Mesothelial cell of epicardium (in vitro differentiated cells): ENCODE measurements at regions not wholly inside any gene's neighbourhood (a gene's known extent, or its start where the extent isn't known, plus 50 kb on each side); places are given as distances from the start of the nearest gene placed in this dataset.
"Not testable (repeated sequence)": the region's sequence is repeated elsewhere in the genome, so short reads cannot be mapped to it uniquely, and the experiment has no call there.

ENCODE experiments used
- DNase-seq, 2 experiments: peaks; one replicate each; pipeline ENCODE4 v3.0.0; 2021; ENCODE audit warnings: low spot score in 2 of 2; ENCODE audit not compliant: unreplicated experiment in 2 of 2
- H3K27ac Mint-ChIP-seq: 2 replicates; pipeline ENCODE4 v1.8.0; 2021; ENCODE audit warnings: mixed read lengths
- H3K27me3 Mint-ChIP-seq: 2 replicates; pipeline ENCODE4 v1.8.0; 2021; ENCODE audit warnings: low read depth, mixed read lengths
- H3K36me3 Mint-ChIP-seq: 2 replicates; pipeline ENCODE4 v1.8.0; 2021; ENCODE audit warnings: mixed read lengths
- H3K4me1 Mint-ChIP-seq: 2 replicates; pipeline ENCODE4 v1.8.0; 2021; ENCODE audit warnings: mixed read lengths
- H3K4me3 Mint-ChIP-seq: 2 replicates; pipeline ENCODE4 v1.8.0; 2021; ENCODE audit warnings: mild to moderate bottlenecking, moderate library complexity, mixed read lengths
- H3K9me3 Mint-ChIP-seq: 2 replicates; pipeline ENCODE4 v1.8.0; 2021; ENCODE audit warnings: mixed read lengths
- TF ChIP-seq, protein P1 (sequence below): fragments of 200-600 bp; sonication (generic); IDR thresholded peaks from one replicate; pipeline ENCODE4 v1.5.0; 2021; ENCODE audit warnings: antibody characterized with exemption; ENCODE audit not compliant: unreplicated experiment

DNA sequence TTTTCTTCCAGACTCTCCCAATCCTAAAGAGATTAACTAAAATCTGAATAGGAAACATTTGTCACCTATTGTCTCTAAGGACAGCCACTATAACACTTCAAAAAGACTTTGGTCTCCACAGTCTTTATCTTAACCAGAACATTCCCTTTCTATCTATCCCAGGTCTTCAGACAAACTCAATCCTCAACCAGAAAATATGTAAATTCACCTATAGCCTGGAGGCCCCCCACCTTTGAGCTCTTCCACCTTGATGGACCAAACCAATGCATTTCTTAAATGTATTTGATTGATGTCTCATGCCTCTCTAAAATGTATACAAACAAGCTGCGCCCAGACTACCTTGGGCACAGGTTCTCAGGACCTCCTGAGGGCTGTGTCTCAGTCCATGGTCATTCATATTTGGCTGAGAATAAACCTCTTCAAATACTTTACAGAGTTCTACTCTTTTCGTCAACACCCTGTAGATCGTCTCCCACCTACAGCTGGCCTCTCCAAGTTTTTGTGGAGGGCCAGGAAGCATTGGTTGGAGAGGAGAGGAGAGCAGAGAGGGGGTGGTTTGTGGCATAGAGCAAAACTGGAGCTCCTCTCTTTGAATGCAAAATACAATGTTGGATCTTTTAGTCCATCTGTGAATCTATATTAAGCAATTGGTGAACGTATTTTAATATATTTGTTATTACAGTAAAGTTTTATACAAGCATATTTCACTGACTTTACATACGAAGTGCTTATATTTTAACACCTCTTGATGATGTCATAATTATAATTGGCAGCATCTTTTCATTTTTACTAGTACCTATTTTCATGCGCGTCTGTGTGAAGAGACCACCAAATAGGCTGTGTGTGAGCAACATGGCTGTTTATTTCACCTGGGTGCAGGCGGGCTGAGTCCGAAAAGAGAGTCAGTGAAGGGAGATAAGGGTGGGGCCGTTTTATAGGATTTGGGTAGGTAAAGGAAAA, 230.7 kb upstream of the DUSP10 start:
- no peak overlapping the region for H3K27ac Mint-ChIP-seq

DNA sequence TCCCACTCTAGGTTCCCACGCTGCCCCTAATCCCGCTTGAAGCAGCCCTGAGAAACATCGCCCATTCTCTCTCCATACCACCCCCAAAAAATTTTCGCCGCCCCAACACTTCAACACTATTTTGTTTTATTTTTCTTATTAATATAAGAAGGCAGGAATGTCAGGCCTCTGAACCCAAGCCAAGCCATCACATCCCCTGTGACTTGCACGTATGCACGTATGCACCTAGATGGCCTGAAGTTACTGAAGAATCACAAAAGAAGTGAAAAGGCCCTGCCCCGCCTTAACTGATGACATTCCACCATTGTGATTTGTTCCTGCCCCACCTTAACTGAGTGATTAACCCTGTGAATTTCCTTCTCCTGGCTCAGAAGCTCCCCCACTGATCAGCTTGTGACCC, 229.1 kb upstream of the DUSP10 start:
- H3K27me3 Mint-ChIP-seq, H3K9me3 Mint-ChIP-seq, H3K27ac Mint-ChIP-seq, DNase-seq, H3K4me3 Mint-ChIP-seq, H3K4me1 Mint-ChIP-seq, H3K36me3 Mint-ChIP-seq: not testable (repeated sequence)

More for the DNA sequence above, 230.7 kb upstream of the DUSP10 start:
- DNase-seq: no peak
- no peaks in the 10 kb centered on the region for H3K36me3 Mint-ChIP-seq
- TF ChIP-seq, protein P1, sequence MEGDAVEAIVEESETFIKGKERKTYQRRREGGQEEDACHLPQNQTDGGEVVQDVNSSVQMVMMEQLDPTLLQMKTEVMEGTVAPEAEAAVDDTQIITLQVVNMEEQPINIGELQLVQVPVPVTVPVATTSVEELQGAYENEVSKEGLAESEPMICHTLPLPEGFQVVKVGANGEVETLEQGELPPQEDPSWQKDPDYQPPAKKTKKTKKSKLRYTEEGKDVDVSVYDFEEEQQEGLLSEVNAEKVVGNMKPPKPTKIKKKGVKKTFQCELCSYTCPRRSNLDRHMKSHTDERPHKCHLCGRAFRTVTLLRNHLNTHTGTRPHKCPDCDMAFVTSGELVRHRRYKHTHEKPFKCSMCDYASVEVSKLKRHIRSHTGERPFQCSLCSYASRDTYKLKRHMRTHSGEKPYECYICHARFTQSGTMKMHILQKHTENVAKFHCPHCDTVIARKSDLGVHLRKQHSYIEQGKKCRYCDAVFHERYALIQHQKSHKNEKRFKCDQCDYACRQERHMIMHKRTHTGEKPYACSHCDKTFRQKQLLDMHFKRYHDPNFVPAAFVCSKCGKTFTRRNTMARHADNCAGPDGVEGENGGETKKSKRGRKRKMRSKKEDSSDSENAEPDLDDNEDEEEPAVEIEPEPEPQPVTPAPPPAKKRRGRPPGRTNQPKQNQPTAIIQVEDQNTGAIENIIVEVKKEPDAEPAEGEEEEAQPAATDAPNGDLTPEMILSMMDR: no peak
- no peak overlapping the region for H3K4me3 Mint-ChIP-seq
- no peaks in the 10 kb centered on the region for H3K4me1 Mint-ChIP-seq
- H3K27me3 Mint-ChIP-seq: peaks cover 2% of the 10 kb centered on the region
- no peaks in the 10 kb centered on the region for H3K9me3 Mint-ChIP-seq

DNA sequence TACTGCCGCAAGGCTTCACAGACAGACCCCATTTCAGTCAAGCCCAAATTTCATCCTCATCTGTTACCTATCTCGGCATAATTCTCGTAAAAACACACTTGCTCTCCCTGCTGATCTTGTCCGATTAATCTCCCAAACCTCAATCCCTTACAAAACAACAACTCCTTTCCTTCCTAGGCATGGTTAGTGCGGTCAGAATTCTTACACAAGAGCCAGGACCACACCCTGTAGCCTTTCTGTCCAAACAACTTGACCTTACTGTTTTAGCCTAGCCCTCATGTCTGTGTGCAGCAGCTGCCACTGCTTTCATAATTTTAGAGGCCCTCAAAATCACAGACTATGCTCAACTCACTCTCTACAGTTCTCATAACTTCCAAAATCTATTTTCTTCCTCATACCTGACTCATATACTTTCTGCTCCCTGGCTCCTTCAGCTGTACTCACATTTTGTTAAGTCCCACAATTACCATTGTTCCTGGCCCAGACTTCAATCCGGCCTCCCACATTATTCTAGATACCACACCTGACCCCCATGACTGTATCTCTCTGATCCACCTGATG, 227.5 kb upstream of the DUSP10 start:
- H3K4me3 Mint-ChIP-seq, H3K4me1 Mint-ChIP-seq, DNase-seq, H3K27me3 Mint-ChIP-seq, H3K9me3 Mint-ChIP-seq, H3K27ac Mint-ChIP-seq, H3K36me3 Mint-ChIP-seq: not testable (repeated sequence)

DNA sequence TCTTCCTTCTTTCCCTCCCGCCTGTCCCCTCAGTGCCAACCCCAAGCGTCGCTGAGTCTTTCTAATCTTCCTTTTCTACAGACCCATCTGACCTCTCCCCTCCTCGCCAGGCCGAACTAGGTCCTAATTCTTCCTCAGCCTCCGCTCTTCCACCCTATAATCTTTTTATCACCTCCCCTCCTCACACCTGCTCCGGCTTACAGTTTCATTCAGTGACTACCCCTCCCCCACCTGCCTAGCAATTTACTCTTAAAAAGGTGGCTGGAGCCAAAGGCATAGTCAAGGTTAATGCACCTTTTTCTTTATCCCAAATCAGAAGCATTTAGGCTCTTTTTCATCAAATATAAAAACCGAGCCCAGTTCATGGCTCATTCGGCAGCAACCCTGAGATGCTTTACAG, 225.6 kb upstream of the DUSP10 start:
- H3K4me3 Mint-ChIP-seq, H3K27me3 Mint-ChIP-seq, H3K27ac Mint-ChIP-seq, H3K36me3 Mint-ChIP-seq, DNase-seq, H3K9me3 Mint-ChIP-seq, H3K4me1 Mint-ChIP-seq: not testable (repeated sequence)

DNA sequence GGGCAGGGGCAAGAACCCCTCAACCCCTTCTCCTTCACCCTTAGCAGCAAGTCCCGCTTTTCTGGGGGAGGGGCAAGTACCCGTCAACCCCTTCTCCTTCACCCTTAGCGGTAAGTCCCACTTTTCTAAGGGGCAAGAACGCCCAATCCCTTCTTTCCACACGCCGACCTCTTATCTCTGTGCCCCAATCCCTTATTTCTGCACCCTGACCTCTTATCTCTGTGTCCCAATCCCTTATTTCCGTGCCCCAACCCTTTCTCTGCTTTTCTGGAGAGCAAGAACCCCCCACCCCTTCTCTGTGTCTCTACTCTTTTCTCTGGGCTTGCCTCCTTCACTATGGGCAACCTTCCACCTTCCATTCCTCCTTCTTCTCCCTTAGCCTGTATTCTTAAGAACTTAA, 225.0 kb upstream of the DUSP10 start:
- H3K9me3 Mint-ChIP-seq, H3K27me3 Mint-ChIP-seq, H3K4me1 Mint-ChIP-seq, H3K36me3 Mint-ChIP-seq, H3K4me3 Mint-ChIP-seq, H3K27ac Mint-ChIP-seq, DNase-seq: not testable (repeated sequence)

DNA sequence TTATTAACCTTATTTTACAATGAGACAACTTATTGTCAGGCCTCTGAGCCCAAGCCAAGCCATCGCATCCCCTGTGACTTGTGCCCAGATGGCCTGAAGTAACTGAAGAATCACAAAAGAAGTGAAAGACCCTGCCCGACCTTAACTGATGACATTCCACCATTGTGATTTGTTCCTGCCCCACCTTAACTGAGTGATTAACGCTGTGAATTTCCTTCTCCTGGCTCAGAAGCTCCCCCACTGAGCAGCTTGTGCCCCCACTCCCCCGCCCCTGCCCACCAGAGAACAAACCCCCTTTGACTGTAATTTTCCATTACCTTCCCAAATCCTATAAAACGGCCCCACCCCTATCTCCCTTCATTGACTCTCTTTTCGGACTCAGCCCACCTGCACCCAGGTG, 224.0 kb upstream of the DUSP10 start:
- not testable (repeated sequence) for H3K4me3 Mint-ChIP-seq, H3K4me1 Mint-ChIP-seq

DNA sequence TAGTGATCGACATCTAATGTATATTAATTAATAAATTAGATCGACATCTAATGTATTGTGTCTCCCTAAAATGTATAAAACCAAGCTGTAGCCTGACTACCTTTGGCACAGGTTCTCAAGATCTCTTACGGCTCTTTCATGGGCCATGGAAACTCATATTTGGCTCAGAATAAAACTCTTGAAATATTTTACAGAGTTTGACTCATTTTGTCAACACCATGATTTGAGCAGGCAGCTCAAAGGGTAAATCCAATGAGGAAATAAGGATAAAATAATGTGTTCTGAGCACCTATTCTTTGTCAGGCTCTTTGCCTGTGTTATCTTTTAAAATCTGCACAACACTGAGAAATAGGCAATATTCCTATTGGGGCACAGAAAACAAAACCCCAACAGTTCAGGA, 223.4 kb upstream of the DUSP10 start:
- DNase-seq: no peak
- Mint-ChIP-seq H3K4me1 (no peaks in the 10 kb centered on the region), H3K9me3 (no peaks in the 10 kb centered on the region), H3K36me3 (no peaks in the 10 kb centered on the region), H3K4me3 (no peak overlapping the region), H3K27ac (no peak overlapping the region), H3K27me3 (peaks cover 3% of the 10 kb centered on the region)
- TF ChIP-seq, protein P1: no peak

More for the DNA sequence above, 224.0 kb upstream of the DUSP10 start:
- DNase-seq, H3K36me3 Mint-ChIP-seq, H3K27ac Mint-ChIP-seq, H3K9me3 Mint-ChIP-seq, H3K27me3 Mint-ChIP-seq: not testable (repeated sequence)

DNA sequence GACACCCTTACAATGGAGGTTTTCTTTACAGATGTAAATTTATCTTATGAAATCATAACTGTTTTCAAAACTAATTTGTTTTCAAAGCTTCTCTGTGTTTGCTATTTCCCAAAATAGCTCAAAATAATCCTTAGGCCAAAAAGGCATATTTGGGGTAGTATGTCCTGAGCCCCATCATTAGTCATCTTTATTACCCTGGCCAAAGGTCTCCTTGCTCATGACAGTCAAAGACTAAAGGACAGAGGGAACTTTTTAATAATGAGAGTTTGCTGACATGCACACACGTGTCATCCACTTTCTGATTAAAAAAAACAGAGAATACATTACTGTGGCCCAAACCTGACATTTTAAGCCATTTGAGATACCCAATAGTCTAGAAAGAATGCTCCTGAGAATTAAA, 221.9 kb upstream of the DUSP10 start:
- no peak overlapping the region for H3K27ac Mint-ChIP-seq
- H3K4me1 Mint-ChIP-seq: no peaks in the 10 kb centered on the region
- TF ChIP-seq, protein P1: no peak
- no peak for DNase-seq
- H3K27me3 Mint-ChIP-seq: peaks cover 3% of the 10 kb centered on the region
- H3K9me3 Mint-ChIP-seq: no peaks in the 10 kb centered on the region
- no peaks in the 10 kb centered on the region for H3K36me3 Mint-ChIP-seq
- H3K4me3 Mint-ChIP-seq: no peak overlapping the region
